ENCODE measurements at regions not wholly inside any gene's neighbourhood (a gene's known extent, or its start where the extent isn't known, plus 50 kb on each side); places are given as distances from the start of the nearest gene placed in this dataset.

- TF ChIP-seq CTCF (IDR thresholded peaks at IDR 0.05; ENCODE audit: insufficient read depth, low read depth, low read length), result no peak
- no peak overlapping the region for H3K4me3 ChIP-seq (ENCODE audit: low read depth, low read length)
- DNase-seq (ENCODE audit: low read depth), result peak; percentile 26
Observed at GRCh38 chr15:29939404-29939803, 117.1 kb upstream of the TJP1 start.

- peak; percentile 52 for TF ChIP-seq CTCF (IDR thresholded peaks at IDR 0.05; ENCODE audit: insufficient read depth, low read depth, low read length)
- DNase-seq (ENCODE audit: low read depth), result peak; percentile 43
- no peak overlapping the region for H3K4me3 ChIP-seq (ENCODE audit: low read depth, low read length)
Observed at GRCh38 chr15:29938361-29939335, 116.4 kb upstream of the TJP1 start.

GRCh38 chr15:29937956-29938355 is 115.7 kb upstream of the TJP1 start:
- no peak overlapping the region for H3K4me3 ChIP-seq (ENCODE audit: low read depth, low read length)
- no peak for TF ChIP-seq CTCF (IDR thresholded peaks at IDR 0.05; ENCODE audit: insufficient read depth, low read depth, low read length)
- peak; percentile 82 for DNase-seq (ENCODE audit: low read depth)

- DNase-seq (ENCODE audit: low read depth), result peak; percentile 74
- H3K4me3 ChIP-seq (ENCODE audit: low read depth, low read length), result no peak overlapping the region
- no peak for TF ChIP-seq CTCF (IDR thresholded peaks at IDR 0.05; ENCODE audit: insufficient read depth, low read depth, low read length)
Observed at GRCh38 chr15:29936353-29937049, 114.2 kb upstream of the TJP1 start.

- peak; percentile 16 for TF ChIP-seq CTCF (IDR thresholded peaks at IDR 0.05; ENCODE audit: insufficient read depth, low read depth, low read length)
- DNase-seq (ENCODE audit: low read depth), result no peak
- no peak overlapping the region for H3K4me3 ChIP-seq (ENCODE audit: low read depth, low read length)
Observed at GRCh38 chr15:29935296-29936004, 113.2 kb upstream of the TJP1 start.

- no peak for TF ChIP-seq CTCF (IDR thresholded peaks at IDR 0.05; ENCODE audit: insufficient read depth, low read depth, low read length)
- H3K4me3 ChIP-seq (ENCODE audit: low read depth, low read length), result no peak overlapping the region
- DNase-seq (ENCODE audit: low read depth), result peak; percentile 76
Observed at GRCh38 chr15:29934251-29934650, 112.0 kb upstream of the TJP1 start.

Data from fibroblast of villous mesenchyme (primary cell).